ENCODE measurements at regions not wholly inside any gene's neighbourhood (a gene's known extent, or its start where the extent isn't known, plus 50 kb on each side); places are given as distances from the start of the nearest gene placed in this dataset.

DNA sequence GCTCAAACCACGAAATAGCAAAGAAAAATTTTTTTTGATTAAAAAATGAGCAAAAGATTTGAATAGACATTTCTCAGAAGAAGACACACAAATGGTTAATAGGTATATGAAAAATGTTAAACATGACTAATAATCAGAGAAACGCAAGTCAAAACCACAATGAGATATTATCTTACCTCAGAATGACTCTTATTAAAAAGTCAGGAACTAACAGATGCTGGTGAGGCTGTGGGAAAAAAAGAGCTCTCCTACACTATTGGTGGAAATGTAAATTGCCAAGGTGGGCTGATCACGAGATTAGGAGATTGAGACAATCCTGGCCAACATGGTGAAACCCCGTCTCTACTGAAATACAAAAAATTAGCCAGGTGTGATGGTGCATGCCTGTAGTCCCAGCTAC lies 315.5 kb upstream of the FLRT2 start:
- TF ChIP-seq, protein P1, sequence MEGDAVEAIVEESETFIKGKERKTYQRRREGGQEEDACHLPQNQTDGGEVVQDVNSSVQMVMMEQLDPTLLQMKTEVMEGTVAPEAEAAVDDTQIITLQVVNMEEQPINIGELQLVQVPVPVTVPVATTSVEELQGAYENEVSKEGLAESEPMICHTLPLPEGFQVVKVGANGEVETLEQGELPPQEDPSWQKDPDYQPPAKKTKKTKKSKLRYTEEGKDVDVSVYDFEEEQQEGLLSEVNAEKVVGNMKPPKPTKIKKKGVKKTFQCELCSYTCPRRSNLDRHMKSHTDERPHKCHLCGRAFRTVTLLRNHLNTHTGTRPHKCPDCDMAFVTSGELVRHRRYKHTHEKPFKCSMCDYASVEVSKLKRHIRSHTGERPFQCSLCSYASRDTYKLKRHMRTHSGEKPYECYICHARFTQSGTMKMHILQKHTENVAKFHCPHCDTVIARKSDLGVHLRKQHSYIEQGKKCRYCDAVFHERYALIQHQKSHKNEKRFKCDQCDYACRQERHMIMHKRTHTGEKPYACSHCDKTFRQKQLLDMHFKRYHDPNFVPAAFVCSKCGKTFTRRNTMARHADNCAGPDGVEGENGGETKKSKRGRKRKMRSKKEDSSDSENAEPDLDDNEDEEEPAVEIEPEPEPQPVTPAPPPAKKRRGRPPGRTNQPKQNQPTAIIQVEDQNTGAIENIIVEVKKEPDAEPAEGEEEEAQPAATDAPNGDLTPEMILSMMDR (IDR thresholded peaks at IDR 0.05): no peak
- TF ChIP-seq NR2C2 (CRISPR knock-in tag; IDR thresholded peaks at IDR 0.05) (no peak), ZNF232 (CRISPR knock-in tag; IDR thresholded peaks at IDR 0.05) (no peak), ZNF416 (CRISPR knock-in tag; IDR thresholded peaks at IDR 0.05) (no peak), CREB1 (CRISPR knock-in tag; IDR thresholded peaks at IDR 0.05) (no peak), NR1H2 (CRISPR knock-in tag; IDR thresholded peaks at IDR 0.05) (no peak)
- TF ChIP-seq, protein P2, sequence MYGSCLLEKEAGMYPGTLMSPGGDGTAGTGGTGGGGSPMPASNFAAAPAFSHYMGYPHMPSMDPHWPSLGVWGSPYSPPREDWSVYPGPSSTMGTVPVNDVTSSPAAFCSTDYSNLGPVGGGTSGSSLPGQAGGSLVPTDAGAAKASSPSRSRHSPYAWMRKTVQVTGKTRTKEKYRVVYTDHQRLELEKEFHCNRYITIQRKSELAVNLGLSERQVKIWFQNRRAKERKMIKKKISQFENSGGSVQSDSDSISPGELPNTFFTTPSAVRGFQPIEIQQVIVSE (CRISPR knock-in tag; IDR thresholded peaks at IDR 0.05; ENCODE audit: borderline replicate concordance): no peak

All from WTC11 (cell line).